ENCODE measurements at regions not wholly inside any gene's neighbourhood (a gene's known extent, or its start where the extent isn't known, plus 50 kb on each side); places are given as distances from the start of the nearest gene placed in this dataset.

DNA sequence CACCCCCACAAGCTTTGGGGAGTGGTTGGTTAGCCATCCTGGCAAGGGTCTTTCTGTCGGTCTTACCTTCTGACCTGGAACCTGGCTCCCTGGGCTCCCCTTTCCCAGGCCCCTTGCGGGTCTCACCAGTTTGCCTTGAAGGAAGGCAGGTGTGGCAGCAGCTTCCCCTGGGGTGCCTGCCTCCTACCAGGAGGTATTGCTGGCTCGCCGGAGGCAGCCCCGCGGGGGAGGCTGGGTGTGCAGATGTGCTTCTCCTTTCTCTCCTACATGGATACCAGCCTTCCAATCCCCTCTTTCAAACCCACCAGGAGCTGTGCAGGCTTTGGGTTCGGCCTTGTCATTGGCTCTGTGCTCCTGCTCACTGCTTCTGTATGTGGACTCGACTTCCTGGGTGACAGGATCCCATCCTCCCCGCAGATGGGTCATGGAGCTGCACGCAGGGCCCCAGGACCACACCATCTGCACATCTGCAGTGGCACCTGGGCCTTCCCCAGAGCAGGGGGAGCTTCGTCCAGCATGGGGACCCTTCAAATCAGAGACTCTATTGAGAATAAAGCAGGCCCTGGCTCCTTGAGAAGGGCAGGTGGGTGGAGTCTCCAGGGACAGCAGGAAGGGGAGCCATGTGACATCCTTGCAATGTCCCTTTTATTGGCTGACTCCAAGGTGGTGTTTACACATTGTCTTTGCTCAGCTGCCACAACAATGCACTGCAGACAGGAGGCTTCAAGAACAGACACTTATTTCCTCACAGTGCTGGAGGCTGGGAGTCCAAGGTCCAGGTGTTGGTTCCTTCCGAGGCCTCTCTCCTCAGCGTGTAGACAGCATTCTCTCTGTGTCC is 592.0 kb downstream of the BRD1 start:
- TF ChIP-seq GATA2 (IDR thresholded peaks at IDR 0.05; ENCODE audit: low read depth, low read length), result no peak
- no peak for TF ChIP-seq GATA3 (IDR thresholded peaks at IDR 0.05; ENCODE audit: low read depth, low read length)
